Endometrium (tissue), 2 donors: ENCODE measurements at regions not wholly inside any gene's neighbourhood (a gene's known extent, or its start where the extent isn't known, plus 50 kb on each side); places are given as distances from the start of the nearest gene placed in this dataset.
"Not testable (repeated sequence)": the region's sequence is repeated elsewhere in the genome, so short reads cannot be mapped to it uniquely, and the experiment has no call there.

Source experiments
- FAIRE-seq: peaks from 2 replicates; lab custom pipeline; 2012; peaks lifted over from hg19 to GRCh38; lab: Jason Lieb, UNC
- donor health status: control.
- donor health status: control.

DNA sequence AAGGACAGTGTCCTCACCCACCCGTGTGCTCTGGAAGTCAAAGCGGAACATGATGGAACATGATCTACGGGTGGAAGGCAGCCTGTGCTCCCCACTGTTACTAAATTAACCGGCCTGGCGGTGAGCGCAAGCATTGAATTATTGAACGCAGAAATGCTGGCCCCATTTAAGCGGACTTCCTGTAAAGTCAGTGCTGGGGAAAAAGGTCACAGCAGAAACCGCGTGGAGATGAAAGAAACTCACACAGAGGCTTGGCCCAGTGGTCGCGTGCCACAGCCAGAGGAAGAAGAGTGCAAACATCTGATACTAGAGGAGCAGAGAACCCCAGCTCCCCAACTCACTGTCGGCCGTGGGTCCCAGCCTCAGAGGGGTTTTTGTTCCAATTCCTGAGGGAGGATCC lies 321.2 kb downstream of the ADGRD1 start:
- FAIRE-seq = no peak

DNA sequence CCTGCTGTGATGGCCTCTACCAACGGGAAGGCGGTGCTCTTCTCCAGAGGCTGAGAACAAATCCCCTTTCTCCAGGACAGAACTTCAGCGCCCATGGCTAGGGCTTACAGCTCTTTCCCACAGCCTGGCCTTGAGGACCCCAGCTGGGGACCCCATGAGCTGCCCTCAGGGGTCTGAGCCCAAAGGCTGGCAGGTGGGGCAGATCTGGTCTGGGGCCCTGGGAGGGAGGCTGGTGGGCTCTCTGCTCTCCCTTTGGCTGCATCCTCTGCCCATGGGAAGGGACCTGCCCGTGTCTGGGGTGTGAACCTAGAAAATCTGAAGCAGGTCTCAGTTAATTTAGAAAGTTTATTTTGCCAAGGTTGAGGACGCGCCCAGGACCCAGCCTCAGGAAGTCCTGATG lies 322.1 kb downstream of the ADGRD1 start:
- no peak for FAIRE-seq

DNA sequence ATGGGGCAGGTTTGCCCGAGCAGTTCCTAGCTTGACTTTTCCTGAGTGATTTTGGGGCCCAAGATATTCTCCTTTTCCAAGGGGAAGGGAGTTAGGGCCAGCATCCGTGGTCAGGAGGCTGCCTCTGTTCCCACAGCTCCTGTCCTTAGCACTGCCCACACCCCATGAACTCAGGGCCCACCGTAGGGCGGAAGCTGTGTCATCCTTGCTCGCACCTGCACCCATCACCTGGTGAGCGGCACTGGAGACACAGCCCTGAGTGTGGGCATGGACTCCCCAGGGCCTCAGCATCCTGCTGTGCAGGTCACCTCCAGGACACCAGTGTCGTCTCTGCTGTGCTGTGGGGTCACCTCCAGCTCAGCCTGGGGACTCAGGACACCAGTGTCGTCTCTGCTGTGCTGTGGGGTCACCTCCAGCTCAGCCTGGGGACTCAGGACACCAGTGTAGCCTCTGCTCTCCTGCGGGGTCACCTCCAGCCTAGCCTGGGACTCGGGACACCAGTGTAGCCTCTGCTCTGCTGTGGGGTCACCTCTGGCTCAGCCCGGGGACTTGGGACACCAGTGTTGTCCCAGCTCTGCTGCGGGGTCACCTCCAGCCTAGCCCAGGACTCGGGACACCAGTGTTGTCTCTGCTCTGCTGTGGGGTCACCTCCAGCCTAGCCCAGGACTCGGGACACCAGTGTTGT lies 322.9 kb downstream of the ADGRD1 start:
- FAIRE-seq = no peak

DNA sequence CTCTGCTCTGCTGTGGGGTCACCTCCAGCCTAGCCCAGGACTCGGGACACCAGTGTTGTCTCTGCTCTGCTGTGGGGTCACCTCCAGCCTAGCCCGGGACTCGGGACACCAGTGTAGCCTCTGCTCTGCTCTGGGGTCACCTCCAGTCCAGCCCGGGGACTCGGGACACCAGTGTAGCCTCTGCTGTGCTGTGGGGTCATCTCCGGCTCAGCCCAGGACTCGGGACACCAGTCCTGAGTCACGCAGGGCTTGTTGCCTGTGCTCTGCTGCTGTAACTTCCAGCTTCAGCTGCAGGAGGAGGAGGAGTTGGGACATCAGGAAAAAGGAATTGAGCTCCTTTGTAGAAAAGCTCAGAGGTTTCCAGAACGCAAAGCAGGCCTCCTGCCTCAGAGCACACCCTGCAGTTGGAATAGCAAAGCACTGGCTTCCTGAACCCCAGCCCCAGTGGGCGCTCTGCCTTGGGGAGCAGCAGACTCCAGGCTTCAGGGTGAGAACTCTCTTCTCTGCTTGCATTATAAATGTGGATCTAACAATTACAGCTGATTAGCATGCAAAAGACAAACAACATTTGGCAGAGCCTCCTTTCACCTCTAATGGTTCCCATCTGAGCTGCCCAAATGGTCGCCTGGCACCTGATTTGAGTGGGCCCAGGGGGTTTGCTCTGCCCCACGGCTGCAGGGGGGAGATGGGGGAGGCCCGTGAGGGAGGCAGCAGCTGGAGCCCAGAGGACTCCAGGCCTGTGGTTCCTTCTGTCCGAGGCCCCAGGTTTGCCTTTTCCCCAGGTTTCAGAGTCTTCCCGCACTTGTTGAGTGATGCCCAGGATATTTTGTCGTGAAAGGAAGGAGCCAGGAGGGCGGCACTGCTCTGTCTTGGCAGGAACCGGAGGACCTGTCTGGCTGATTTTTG lies 323.7 kb downstream of the ADGRD1 start:
- FAIRE-seq = not testable (repeated sequence)

DNA sequence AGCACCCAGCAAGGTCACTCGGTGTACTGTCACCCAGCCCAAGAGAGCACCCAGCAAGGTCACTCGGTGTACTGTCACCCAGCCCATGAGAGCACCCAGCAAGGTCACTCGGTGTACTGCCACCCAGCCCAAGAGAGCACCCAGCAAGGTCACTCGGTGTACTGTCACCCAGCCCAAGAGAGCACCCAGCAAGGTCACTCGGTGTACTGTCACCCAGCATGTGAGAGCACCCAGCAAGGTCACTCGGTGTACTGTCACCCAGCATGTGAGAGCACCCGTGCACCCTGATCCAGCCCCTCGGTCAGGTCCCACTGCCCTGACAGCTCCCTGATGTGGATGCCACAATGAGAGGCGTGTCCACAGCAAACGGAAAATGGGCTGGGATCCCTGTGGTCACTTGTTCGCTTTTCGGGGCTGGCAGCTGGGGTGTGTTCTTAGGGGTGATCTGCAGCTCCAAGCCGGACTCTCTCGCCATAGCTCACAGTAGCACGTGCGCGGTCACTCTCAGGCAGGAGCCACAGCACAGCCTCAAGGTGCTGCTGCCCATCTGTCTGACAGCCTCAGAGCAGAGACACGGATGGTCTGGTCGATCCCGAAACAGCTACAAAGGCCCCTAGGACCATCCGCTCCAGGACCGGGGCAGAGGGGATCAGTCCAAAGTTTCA lies 324.9 kb downstream of the ADGRD1 start:
- not testable (repeated sequence) for FAIRE-seq

DNA sequence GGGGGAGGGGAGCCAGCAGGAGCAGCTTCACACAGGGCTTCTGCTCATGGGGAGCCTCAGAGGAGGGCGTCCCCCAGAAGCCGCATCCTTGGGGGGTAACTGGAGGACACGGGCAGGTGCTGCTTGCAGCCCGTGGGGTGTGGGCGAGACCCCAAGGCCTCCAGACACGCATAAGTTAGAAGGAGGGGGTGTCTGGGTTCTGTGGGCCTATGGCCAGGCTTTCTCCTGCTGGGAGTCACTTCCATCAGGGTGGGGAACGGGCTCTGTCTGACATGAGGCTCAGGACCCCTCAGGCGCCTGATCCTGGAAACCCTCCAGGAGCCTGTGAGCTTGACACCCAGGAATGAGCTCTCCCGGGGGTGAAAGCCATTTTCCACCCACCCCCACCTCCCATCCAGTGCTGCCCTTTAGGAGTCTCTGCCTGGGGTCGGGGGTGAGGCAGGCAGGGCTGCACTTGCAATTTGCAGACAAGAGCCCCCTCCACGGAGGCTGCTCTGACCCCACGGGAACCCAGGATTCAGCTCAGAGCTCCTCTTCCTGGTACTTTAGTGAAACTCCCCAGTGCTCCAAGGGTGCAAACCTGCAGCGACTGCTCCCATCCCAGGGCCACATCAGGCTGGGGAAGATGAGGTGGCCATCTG lies 325.7 kb downstream of the ADGRD1 start:
- FAIRE-seq = no peak

DNA sequence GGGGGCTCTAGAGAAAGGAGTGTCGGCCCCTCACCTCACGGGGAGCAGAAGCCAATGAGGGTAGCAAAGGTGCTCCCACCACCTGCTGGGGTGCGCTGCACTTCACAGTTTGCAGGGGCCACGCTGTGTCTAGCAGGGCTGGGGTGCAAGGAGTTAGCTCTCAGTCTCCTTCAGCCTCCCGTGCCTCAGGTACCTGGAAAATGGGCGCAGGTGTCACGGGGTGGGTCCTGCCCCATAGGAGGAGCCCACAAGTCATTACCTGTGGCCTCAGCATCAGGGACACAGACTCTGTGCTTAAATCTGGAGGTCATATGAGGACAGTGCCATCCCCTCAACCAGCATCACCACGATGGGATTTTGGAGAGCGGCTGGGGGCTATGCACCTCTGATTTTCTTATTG lies 326.7 kb downstream of the ADGRD1 start:
- FAIRE-seq = no peak

DNA sequence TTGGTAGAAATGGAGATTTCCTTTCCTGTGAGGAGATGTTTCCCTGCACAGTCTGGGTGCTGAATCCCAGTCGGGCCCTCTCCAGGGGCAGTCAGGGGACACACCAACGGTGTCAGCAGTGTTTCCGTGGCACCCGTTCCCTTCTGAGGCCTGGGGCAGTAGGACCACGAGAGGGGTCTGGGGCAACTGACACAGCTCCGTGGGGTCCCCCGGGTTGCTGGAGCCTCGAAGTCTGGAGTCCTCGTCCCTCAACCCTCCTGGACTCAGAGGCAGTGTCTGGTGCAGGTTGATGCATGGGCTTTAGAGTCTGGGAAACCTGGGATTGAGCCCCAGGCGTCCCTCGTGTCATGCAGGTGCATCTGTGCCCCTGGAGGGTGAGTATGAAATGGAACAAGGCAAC lies 327.3 kb downstream of the ADGRD1 start:
- no peak for FAIRE-seq

DNA sequence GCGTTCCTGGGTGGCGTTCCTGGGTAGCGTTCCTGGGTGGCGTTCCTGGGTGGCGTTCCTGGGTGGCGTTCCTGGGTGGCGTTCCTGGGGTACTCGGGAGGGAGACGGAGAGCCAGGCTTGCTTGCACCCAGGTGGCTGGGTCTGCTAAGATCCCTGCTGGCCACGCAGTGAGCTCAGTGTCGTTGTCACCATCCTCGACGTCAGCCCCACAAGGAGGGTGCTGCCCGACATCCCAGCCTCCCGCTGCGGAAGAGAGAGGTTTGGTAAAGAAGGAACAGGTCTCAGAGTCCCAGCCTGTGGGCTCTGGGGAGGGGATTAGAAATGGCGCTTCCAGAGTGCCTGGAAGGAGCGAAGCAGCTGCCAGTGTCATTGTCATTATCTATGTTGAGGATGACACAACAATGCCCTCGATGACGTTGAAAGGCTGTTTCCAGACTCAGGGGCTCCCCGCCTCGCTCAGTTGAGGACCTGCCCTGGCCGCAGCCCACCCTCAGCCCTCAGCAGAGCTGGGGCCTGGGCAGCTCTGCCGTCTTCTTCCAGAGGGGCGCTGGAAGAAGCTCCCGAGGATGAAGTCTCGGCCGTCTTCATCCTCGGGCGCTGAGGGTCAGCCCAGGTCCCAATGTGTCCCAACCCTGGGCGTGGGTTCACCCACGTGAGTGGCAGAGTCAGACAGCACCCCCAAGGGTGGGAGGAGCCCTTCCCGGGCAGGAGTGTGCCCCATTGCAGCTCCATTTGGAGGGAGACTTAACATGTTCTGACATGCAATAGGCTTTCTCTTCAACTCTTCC lies 328.8 kb downstream of the ADGRD1 start:
- FAIRE-seq = no peak

DNA sequence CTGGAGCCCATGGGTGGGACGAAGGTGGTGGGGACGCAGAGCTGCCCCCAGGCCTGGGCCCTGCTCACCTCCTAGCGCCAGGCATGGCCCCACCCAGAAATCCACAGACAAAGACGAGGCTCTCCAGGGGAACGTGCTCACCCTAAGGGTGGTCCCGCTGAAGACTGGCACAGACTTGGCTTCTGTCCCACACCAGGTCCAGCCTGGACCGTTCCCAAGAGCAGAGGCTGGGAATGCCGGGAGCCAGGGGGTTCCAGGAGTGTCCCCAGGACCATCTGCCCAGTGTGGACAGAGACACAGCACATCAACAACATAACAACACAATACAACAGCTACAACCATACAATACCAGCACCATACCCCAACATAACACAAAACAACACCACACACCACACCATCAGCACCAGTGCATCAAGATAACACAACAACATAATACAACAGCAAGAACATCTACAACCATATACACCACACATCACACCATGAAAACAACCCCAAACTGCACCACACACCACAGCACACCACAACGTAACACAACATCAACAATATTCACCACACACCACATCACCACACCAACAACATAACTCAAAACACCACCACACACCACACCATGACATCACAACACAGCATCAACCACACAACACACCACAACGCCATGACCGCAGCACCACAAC lies 329.6 kb downstream of the ADGRD1 start:
- FAIRE-seq = no peak

DNA sequence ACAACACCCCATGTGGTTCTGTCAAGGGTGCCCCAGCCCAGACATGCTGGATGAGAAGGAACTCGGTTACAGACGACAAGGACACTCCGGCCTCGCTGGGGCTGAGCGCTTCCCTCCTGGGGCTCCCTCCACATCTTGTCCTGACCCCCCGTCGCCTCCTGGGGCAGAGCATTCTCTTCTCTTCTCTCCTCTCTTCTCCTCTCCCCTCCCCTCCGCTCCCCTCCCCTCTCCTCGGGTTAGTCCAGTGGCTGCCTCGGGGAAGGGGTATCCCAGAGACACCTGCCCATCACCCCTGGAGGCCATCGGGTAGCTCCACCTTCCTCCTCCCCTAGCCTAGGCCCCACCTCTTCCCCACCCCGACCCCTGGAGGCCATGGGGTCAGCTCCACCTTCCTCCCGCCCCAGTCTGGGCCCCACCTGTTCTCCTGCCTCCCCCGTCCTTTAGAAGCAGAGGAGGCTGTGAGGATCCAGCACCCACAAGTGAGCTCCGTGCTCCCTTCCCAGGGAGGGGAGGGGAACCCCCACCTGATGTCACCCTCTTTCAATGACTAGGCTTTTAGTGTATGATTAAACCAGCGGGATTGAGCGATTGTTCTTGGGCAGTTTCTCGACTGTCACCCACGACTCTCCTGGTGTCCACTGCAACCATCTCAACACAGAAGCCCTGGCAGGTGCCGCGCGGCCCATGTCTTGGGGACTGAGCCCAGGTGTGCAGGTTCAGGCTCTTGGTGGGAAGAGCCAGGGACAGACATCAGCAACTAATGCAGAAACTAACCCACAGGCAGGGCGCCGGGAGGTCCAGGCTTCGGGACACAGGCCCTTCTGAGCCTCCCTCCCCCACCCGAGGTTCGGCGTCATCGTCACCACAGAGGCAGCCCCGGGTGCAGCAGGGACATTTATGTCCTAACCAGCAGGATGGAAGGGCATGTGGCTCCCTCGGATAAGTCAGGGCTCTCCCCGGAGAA lies 330.4 kb downstream of the ADGRD1 start:
- FAIRE-seq = not testable (repeated sequence)

DNA sequence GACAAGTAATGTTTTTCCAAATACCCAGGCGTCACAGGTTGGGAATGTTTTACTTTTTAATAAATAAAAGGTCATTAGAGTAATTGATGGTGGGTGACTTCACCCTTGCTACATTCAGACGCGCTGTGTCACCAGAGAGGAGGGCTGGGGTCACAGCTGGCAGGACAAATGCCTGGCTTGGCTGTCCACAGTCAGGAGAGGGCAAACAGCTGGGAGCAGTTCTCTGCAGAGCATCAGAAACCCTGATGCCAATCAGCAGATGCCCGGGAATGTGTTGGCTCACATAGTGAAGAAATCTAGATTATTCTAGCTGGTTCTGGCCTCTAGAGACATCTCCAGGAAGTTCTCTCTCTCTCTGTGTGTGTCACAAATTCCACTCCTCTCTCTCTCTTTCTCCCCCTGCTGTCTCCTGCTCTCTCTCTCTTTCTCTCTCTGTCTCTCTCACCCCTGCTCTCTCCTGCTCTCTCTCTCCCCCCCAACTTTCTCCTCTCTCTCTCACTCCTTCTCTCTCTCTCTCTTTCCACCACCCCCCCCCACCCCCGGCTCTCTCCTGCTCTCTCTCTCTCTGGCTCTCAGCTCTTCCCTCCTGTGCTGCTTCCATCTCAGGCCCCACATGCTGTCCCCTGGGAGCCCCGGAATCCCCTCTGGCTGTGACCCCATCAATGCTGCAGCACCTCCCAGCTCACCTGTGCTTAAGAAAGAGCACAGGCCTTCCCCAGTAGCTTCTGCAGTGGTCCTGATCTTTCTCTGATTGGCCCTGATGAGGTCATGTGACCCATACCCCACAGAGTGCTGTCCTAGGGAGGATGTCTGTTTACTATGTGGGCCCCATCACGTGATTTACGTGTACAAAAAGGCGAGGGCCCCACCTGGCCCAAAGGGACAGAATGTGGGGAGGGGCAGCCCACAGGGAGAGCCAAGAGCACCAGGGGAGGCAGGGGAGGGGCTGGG lies 331.5 kb downstream of the ADGRD1 start:
- FAIRE-seq = not testable (repeated sequence)

DNA sequence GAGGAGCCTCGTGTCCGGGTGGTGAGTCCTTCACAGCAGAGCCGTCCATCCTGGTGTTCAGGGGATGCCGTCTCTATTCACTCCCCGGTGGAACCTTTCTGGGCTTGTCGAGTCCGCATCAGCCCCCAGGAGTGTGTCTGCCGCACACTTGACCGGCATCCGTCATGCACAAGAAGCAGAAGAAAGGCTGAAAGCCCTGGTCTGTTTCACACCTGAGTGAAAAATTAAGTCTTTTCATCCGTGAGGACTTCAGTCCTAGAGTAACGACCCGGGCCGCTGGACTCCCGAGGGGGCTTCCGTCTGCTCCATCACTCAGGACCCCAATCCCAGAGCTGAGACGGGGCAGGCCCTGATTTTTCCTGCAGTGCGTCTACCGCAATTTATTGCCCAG lies 332.2 kb downstream of the ADGRD1 start:
- FAIRE-seq = not testable (repeated sequence)

DNA sequence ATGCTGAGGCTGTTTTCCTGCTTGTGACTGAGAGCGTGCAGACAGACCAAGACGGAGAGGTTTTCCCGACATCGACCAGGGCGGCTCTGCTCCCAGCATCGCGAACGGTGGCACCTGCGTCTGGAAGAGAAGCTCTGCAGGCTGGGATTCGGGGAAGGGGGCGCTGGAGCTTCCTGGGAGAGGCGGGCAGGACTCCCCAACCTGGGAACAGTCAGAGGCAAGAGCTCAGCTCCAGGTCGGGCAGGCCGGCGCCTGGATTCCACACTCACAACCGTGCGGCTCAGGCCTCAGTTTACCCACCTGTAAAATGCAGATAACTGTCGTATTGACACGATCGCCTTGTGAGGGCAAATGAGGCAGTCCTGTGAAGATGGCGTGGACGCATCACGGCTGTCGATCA lies 332.6 kb downstream of the ADGRD1 start:
- not testable (repeated sequence) for FAIRE-seq

DNA sequence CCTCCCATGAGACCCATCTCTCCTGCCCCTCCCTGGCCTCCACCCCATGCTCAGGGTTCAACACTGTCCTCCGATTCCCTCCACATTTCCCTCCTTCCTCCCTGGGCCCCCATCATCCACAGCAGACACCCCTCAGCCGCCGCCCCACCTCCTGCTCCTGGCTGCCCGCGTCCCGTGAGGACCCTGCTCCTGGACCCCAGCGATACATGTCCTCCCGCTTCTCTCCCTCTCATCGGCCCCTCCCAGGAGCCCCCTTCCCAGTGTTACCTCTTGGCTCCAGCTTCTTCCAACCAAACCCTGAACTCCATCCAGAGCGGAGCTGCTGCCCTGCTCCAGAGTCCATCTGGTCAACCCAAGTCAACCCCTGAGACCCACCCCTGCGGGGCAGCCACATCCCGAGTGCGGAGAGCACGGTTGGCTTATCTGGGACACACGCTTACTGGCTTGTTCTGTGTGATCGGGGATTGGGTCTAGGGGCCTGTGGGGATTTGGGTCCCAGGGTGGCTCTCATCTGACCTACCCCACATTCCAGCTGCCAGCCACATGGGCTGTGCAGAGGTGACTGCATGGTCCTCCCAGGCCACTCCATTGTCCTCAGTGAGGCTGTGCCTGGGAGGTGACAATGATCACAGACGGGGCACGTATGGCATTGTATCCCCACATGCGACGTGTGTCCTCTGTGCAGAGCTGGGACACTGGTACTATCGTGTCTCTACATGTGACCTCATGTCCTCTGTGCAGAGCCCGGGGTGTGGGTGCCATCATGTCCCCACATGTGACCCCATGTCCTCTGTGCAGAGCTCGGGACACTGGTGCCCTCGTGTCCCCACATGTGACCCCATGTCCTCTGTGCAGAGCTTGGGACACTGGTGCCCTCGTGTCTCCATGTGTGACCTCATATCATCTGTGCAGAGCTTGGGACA lies 333.6 kb downstream of the ADGRD1 start:
- no peak for FAIRE-seq

DNA sequence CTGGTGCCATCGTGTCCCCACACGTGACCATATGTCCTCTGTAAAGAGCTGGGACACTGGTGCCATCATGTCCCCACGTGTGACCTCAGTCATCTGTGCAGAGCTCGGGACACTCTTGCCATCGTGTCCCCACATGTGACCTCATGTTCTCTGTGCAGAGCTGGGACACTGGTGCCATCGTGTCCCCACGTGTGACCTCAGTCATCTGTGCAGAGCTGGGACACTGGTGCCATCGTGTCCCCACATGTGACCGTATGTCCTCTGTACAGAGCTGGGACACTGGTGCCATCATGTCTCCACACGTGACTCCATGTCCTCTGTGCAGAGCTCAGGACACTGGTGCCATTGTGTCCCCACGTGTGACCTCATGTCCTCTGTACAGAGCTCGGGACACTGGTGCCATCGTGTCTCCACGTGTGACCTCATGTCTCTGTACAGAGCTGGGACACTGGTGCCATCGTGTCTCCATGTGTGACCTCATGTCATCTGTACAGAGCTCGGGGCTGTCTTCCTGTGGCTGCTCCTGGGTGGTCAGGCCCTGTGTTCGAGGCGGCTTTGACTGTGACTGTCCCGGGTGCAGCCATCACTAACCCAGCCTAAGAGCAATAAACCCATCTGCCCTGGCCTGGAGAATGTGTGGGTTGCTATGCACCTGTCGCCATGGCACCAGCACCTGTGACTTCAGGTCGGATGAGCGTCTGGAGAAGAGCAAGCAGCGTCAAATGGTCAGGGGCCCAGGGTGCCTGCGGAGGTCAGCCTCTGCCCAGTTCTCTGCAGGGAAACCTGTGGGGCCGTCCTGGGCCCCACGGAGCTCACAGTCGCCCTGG lies 334.4 kb downstream of the ADGRD1 start:
- no peak for FAIRE-seq
